Central memory CD8-positive, alpha-beta T cell (primary cell): ENCODE measurements at regions not wholly inside any gene's neighbourhood (a gene's known extent, or its start where the extent isn't known, plus 50 kb on each side); places are given as distances from the start of the nearest gene placed in this dataset.

Experiments
- ATAC-seq: fragments of 150-1000 bp; cut with Tn5 transposase; replicated peaks from 2 replicates; pipeline ENCODE4 v1.10.0; 2022; ENCODE audit warnings: mild to moderate bottlenecking, moderate FRiP score, moderate number of reproducible peaks; ENCODE audit not compliant: poor library complexity, severe bottlenecking; ENCODE audit errors: extremely low read depth
- DNase-seq, 2 donors: peaks; one replicate each; pipeline ENCODE4 v3.0.0; 2021; ENCODE audit warnings: low spot score in 2 of 2
- H3K27ac Mint-ChIP-seq: one replicate; pipeline ENCODE4 v1.8.0; 2022; ENCODE audit warnings: low read depth, mild to moderate bottlenecking, moderate library complexity, mixed read lengths
- H3K27me3 Mint-ChIP-seq: one replicate; pipeline ENCODE4 v1.8.0; 2022; ENCODE audit warnings: mixed read lengths
- H3K36me3 Mint-ChIP-seq: one replicate; pipeline ENCODE4 v1.8.0; 2022; ENCODE audit warnings: mild to moderate bottlenecking, moderate library complexity, mixed read lengths; ENCODE audit not compliant: insufficient read depth
- H3K4me1 Mint-ChIP-seq: one replicate; pipeline ENCODE4 v1.8.0; 2022; ENCODE audit warnings: mixed read lengths
- H3K4me3 Mint-ChIP-seq: one replicate; pipeline ENCODE4 v1.8.0; 2022; ENCODE audit warnings: mild to moderate bottlenecking, moderate library complexity, mixed read lengths
- H3K9me3 Mint-ChIP-seq: one replicate; pipeline ENCODE4 v1.8.0; 2022; ENCODE audit warnings: mixed read lengths

DNA sequence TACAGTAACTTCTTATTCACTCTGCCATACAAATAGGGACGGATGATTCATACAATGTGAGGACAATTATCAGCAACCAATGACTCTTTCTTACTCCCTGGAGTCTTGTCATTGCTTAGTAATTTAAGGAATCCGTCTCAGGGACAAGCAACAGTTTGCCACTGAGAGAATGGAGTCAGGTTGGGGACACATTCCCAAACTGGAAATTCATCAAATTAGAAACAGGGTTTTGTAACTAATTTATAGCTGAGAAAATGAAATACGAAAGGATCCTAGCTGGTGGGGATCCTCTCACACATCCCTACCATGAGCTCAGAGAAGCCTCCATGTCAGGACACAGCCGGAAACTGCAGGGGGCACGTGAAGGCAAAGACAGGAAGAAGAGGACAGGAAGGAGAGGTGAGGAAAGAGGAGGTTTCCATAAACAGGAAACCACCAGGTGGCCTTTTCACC, 50.4 kb upstream of the KDR start:
- ATAC-seq (no peak), DNase-seq (no peak)
- Mint-ChIP-seq H3K9me3 (no peaks in the 10 kb centered on the region), H3K27ac (no peak overlapping the region), H3K4me3 (no peak overlapping the region), H3K36me3 (no peaks in the 10 kb centered on the region), H3K4me1 (peaks cover 4% of the 10 kb centered on the region), H3K27me3 (no peaks in the 10 kb centered on the region)

DNA sequence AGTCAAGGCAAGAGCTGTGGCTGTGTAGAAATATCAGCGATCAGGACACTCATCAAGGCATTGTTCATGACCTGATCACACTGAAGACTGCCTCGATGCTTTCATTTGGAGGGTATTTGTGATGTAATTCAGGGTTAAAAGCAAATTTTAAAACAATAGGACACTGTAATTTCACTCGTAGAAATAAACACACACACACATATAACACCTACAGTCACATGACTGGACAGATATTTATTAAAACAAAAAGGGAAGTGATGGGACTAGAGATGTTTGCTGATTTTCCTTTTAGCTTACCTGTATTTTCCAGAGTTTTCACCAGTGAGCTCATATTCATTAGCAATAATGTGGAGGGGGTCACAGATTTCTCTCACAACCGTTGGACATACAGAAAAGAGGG, 51.1 kb upstream of the KDR start:
- Mint-ChIP-seq H3K9me3 (no peaks in the 10 kb centered on the region), H3K27me3 (peaks cover under 1% of the 10 kb centered on the region), H3K4me1 (peaks cover 4% of the 10 kb centered on the region), H3K4me3 (no peak overlapping the region), H3K27ac (no peak overlapping the region), H3K36me3 (no peaks in the 10 kb centered on the region)
- no peak for DNase-seq
- no peak for ATAC-seq

DNA sequence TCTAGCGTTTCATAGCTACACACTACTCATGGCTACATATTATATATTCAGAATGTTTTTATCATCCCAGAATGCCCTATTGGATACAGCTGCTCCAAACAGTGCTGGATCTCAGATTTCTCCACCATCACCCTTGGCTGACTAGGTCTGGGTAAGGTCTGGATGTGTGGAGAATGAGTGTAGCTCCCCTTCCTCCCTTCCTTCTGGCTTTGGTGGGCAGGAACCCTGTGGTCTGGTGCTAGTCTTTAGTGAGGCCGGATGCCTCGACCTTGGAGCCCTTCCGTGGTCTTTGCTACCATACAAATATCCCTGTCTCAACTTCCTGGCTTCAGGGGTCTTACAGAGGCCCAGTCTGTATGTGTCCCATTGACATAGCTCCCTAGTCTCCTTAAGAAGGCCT, 52.1 kb upstream of the KDR start:
- Mint-ChIP-seq H3K4me3 (no peak overlapping the region), H3K4me1 (peaks cover 4% of the 10 kb centered on the region), H3K27me3 (peaks cover 10% of the 10 kb centered on the region), H3K9me3 (no peaks in the 10 kb centered on the region), H3K36me3 (no peaks in the 10 kb centered on the region), H3K27ac (no peak overlapping the region)
- ATAC-seq: no peak
- no peak for DNase-seq

DNA sequence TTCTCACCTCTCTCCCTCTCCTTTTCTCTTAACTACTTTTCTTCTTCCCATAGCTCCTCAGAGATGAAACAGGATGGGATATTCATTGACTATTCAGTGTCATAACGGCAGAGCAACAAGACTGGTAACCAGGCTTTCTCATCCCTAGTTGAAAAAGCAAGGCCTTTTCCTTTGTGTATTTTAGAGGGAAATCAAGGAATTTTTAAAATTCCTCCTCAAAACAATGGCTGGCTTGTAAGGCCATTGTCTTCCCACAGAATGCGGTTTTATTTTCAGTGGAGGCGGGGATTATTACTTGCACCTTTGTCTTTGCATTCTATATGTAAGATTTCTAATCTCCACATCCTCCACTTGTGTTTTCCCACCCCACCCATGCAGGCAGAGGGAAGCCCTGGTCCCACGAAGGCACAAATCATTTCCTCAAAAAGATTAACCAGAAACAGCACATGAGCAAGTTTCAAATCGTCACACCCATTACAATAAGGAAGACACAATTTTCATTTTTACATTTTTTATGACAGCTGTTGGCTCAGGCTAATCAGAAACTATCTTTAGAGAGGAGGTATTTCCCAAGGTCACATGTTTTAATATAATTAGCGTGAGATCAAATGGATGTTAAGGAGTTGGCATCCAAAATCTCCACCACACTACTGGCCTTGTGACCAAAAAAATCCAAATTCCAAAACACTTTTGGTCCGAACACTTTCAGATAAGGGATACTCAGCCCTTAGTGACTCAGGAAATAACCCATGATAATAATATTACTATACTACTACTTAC, 53.0 kb upstream of the KDR start:
- Mint-ChIP-seq H3K4me1 (peaks cover 4% of the 10 kb centered on the region), H3K27ac (no peak overlapping the region), H3K36me3 (no peaks in the 10 kb centered on the region), H3K4me3 (no peak overlapping the region), H3K27me3 (peaks cover 10% of the 10 kb centered on the region), H3K9me3 (no peaks in the 10 kb centered on the region)
- no peak for DNase-seq
- ATAC-seq: no peak

DNA sequence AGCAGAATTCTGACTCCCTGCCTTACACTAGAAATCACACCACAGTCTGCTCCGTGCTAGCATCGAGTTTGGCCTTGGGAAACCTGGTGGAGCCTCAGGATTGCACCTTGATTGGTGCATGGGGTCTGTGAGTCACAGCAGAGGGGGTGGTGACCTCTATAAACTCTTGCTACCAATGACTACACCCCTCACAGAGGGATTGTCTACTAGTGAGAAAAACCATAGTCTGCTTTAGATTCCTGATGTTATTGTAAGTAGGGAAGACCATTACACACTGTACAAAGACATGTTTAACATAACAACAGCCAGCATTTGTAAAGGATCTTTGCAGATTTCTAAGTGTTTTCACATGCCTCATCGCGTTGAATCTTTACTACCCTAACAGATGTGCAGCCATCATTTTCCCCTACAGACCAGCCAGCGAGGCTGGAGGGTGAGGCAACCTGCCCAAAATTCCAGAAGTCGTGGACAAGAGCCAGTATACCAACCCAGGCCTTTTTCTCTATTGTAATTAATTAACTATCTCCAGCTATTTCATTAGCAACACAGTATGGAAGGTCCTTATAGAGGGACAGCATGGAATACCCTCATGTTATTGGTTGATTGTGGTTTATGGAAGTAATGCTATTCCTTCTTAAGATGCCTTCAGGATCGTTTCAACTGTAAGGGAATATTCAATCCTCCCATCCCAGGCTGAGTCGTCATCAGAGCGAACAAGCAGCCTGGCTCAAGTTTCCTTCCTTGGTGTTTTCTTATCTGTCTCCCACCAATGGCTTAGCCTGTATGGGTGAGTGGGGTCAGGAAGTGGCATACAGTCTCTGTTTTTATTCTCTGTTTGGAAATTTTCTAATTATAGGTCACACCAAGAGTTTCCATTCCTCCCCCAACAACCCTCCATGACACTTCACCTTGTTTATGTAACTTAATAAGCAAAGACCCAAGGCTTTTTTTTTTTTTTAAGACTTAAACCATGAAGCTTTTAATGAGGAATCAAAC, 55.9 kb upstream of the KDR start:
- no peak overlapping the region for H3K4me3 Mint-ChIP-seq
- ATAC-seq: no peak

DNA sequence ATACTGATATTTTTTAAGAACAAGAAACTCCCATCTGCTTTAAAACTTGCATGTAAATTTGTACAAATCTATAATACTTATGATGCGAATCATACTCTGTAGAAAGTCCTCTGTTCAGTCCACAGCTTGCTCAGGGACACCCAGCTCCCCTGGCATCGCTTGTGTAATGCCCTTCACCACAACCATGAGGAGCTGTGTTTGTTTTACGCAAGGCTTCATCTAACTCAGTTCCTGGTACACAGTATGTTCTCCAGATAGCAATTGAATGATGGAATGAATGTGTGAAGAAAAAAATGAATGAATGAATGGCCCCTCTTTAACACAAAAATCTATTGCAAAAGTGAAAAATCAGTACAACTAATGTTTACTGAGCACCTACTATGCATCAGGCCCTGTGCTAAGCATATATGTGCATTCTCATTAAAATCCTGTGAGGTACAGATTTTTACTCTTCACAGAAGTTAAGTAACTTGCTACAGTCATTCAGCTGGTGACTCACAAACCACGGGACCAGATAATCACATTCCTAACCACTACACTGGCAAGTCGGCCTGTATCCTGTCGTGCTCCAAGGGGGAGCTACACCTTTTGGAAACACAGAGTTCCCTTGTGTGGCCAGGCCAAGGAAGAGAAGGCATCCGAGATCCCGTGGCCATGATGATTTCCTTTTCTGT, 58.7 kb upstream of the KDR start:
- no peak overlapping the region for H3K27ac Mint-ChIP-seq
- H3K9me3 Mint-ChIP-seq: no peaks in the 10 kb centered on the region
- H3K4me3 Mint-ChIP-seq: no peak overlapping the region
- H3K36me3 Mint-ChIP-seq: no peaks in the 10 kb centered on the region
- no peak for ATAC-seq
- H3K27me3 Mint-ChIP-seq: peaks cover 42% of the 10 kb centered on the region
- DNase-seq: no peak
- H3K4me1 Mint-ChIP-seq: no peaks in the 10 kb centered on the region

More for the DNA sequence above, 55.9 kb upstream of the KDR start:
- Mint-ChIP-seq H3K27me3 (peaks cover 25% of the 10 kb centered on the region), H3K27ac (no peak overlapping the region), H3K9me3 (no peaks in the 10 kb centered on the region), H3K4me1 (no peaks in the 10 kb centered on the region), H3K36me3 (no peaks in the 10 kb centered on the region)
- DNase-seq: no peak

DNA sequence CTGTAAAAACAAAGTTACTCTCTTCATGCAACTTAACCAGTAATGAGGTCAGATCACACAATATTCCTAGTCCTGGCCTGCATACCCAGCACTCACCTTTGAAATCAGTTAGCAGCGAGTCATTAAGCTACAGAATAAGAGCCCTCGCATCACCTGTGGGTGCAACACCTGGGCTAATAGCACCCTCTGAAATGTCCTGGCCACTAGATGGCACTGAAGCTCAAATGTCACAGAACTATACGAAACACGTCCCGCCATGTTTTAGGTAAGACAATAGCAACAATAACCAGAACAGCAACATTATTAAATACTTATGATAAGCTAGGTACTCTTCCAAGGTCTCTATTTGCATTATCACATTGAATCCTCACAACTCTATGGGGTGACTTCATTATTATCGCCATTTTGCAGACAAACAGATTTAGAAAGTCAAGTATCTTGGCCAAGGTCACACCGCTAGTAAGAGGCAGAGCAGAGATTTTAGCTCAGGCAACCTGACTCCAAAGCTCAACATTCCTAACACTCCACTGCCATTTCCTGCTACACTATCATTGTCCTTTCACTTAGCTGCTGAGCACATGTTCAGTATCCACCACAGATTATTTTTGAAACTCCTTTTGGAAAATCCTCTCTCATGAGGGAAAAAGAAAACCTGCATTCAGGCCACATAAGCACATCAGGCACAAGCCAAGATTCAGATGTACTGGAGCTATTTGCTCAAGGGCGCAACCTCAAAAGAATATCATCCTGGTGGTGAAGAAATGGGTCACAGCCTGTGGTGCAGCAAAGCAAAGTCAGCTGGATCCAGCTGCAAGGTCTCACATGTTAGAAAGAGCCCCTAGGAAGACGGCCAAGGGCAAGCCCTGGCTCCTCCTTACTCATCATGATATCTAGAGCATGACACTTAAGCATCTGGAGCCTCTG, 59.5 kb upstream of the KDR start:
- H3K36me3 Mint-ChIP-seq: no peaks in the 10 kb centered on the region
- ATAC-seq (no peak), DNase-seq (no peak)
- no peak overlapping the region for H3K27ac Mint-ChIP-seq
- no peaks in the 10 kb centered on the region for H3K9me3 Mint-ChIP-seq
- peaks cover 42% of the 10 kb centered on the region for H3K27me3 Mint-ChIP-seq
- no peaks in the 10 kb centered on the region for H3K4me1 Mint-ChIP-seq
- no peak overlapping the region for H3K4me3 Mint-ChIP-seq

DNA sequence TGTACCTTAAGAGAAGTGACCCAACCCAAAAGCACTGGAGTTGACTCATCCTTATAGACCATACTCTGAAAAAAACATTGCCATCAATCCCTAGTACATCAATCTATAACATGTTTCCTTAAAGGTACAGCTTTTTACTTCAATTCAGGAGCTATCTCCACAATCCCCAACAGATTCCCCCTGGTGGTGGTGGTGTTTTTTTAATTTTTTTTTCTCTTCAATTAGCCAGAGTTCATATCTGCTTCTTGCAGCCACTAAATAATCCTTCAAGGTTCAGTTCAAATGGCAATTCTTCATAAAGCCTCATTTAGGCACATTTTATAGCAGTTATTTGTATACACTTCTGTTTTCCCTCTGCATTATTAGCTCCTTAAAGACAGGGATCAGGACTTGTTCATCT, 60.7 kb upstream of the KDR start:
- no peak for DNase-seq
- no peak for ATAC-seq
- no peaks in the 10 kb centered on the region for H3K36me3 Mint-ChIP-seq
- no peak overlapping the region for H3K4me3 Mint-ChIP-seq
- no peaks in the 10 kb centered on the region for H3K4me1 Mint-ChIP-seq
- H3K27ac Mint-ChIP-seq: no peak overlapping the region
- H3K9me3 Mint-ChIP-seq: no peaks in the 10 kb centered on the region
- peaks cover 42% of the 10 kb centered on the region for H3K27me3 Mint-ChIP-seq

DNA sequence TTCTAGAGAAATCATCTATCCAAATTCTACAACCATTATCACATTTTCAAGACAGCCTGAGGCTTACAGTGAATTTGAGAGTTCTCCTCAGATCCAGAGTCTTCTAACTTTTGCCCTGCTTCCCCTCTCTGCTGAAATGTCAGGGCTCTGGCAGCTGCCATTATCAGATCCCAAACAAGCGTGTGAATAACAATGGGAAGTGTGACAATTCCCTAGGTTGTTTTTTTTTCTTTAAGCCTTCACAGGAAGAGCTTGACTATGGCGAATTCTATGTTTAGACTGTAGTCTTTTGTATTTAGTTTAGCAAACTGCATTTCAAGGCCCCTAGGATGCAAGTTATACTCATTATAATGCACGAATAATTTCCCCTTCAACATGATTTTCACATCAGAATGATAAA, 61.3 kb upstream of the KDR start:
- H3K36me3 Mint-ChIP-seq: no peaks in the 10 kb centered on the region
- ATAC-seq: no peak
- H3K27me3 Mint-ChIP-seq: peaks cover 39% of the 10 kb centered on the region
- H3K4me3 Mint-ChIP-seq: no peak overlapping the region
- DNase-seq: no peak
- no peaks in the 10 kb centered on the region for H3K9me3 Mint-ChIP-seq
- H3K4me1 Mint-ChIP-seq: no peaks in the 10 kb centered on the region
- no peak overlapping the region for H3K27ac Mint-ChIP-seq

DNA sequence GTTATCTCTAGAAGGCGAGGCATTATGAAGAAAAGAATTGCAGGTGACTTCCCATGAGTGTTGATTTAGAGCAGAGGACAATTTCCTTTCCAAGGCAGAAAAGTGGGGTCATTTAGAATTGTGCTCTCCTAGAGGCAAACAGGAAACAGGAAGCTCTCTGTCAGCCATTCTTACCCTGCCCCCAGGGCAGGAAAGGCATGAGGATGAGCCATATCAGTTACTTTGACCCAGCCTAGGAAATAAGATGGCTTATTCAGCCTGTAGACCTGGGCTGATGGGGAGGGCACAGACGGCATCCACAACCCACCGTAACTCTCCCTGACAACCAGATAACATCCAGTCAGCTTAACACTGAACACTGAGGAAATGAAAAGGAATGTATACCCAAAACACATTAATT, 88.8 kb upstream of the KDR start:
- H3K36me3 Mint-ChIP-seq: no peaks in the 10 kb centered on the region
- no peaks in the 10 kb centered on the region for H3K4me1 Mint-ChIP-seq
- peaks cover 6% of the 10 kb centered on the region for H3K27me3 Mint-ChIP-seq
- ATAC-seq: no peak
- no peaks in the 10 kb centered on the region for H3K9me3 Mint-ChIP-seq
- H3K4me3 Mint-ChIP-seq: no peak overlapping the region
- no peak overlapping the region for H3K27ac Mint-ChIP-seq
- no peak for DNase-seq

DNA sequence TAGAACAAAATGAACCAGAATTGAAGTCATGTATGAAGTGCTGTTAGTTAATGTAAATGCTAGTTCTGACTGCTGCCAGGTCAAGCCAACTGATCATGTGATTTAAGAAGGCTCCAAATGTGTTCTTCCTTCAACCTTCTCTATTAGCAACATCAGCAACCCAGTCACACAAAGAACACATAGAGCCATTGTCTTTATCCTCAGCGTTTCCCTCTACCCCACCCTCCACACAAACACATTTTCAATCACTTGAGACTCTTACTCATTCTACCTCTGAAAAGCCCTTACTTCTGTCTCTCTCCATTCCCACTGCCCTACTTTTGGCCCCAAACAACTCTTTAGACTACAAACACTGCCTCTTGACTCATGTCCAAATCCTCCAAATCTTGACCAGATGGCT, 89.7 kb upstream of the KDR start:
- Mint-ChIP-seq H3K27ac (no peak overlapping the region), H3K9me3 (no peaks in the 10 kb centered on the region), H3K4me1 (no peaks in the 10 kb centered on the region), H3K36me3 (no peaks in the 10 kb centered on the region), H3K4me3 (no peak overlapping the region), H3K27me3 (no peaks in the 10 kb centered on the region)
- ATAC-seq (no peak), DNase-seq (no peak)
